ENCODE measurements at regions not wholly inside any gene's neighbourhood (a gene's known extent, or its start where the extent isn't known, plus 50 kb on each side); places are given as distances from the start of the nearest gene placed in this dataset.
A peak's percentile ranks its signal among the peaks of the same experiment; 100 is the strongest.

DNA sequence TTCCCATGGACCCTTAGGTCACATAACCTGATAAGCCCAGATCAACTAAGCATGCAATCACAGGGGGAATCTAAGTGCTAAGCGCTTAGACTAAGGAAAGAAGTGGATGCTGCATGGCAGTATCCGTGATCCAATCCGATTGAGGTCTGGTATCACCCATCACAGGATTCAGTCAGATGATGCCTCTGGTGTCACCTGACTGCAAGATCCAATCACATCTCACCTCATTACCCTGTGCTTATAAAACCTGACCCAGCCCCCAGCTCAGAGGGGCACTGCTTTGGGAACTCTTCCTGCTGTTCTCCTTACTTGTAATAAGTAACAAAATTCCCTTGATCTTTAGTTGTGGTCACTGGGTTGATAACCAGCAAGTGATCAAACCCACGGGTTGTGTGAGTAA lies 84.7 kb upstream of the TMEM168 start:
- DNase-seq, result no peak
- ChIA-PET POLR2A (no interaction called here), CTCF (no interaction called here)
- Histone ChIP-seq H3K27me3 (replicated peaks in 1 of 2; ENCODE audit: control insufficient read depth in 2 of 2, extremely low read depth in 1 of 2, insufficient read depth in 2 of 2, low read length in 1 of 2) (no peaks in the 10 kb centered on the region), H3K4me3 (ENCODE audit: control insufficient read depth in 1 of 2, extremely low read depth in 1 of 2, low read length in 1 of 2) (no peak overlapping the region), H3K9me3 (peaks cover 3% of the 10 kb centered on the region), H3K4me1 (ENCODE audit: control insufficient read depth in 1 of 2, extremely low read depth in 1 of 2, insufficient read depth in 2 of 2, low read length in 2 of 2) (no peaks in the 10 kb centered on the region), H3K36me3 (ENCODE audit: control insufficient read depth in 2 of 2, extremely low read depth in 1 of 2, insufficient read depth in 1 of 2, low read length in 1 of 2) (no peaks in the 10 kb centered on the region), H3K27ac (ENCODE audit: low read length) (no peak overlapping the region)
- peaks cover 38 to 50% (median 40%) of the 10 kb centered on the region in 3 donors for H3K4me1 Mint-ChIP-seq
- 95% methylated on average over 2 of the region's 4 CpGs for WGBS (ENCODE audit: insufficient coverage)
- H3K4me3 Mint-ChIP-seq, result no peak overlapping the region
- H3K27me3 Mint-ChIP-seq, result no peaks in the 10 kb centered on the region
- H3K9me3 Mint-ChIP-seq, result no peaks in the 10 kb centered on the region
- H3K27ac Mint-ChIP-seq, result no peak overlapping the region
- peaks cover 27% of the 10 kb centered on the region for H3K36me3 Mint-ChIP-seq
- no peak for ATAC-seq (replicated peaks in 1 of 4)

DNA sequence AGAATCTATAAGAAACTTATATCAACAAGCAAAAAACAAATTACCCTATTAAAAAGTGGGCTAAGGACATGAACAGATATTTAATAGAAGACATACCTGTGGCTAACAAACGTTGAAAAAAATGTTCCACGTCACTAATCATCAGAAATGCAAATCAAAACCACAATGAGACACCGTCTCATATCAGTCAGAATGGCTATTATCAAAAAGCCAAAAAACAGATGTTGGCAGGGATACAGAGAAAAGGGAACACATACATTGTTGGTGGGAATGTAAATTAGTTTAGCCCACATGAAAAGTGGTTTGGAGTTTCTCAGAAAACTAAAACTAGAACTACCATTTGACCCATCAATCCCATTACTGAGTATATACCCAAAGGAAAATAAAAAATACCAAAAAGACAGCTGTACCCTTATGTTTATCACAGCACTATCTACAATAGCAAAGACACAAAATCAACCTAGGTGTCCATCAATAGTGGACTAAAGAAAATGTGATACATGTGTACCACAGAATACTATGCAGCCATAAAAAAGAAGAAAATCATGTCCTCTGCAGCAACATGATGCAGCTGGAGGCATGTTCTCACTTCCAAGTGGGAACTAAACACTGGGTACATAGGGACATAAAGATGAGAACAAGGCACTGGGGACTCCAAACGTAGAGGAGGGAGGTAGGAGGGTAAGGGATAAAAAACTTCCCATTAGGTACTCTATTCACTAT lies 83.8 kb upstream of the TMEM168 start:
- H3K27ac Mint-ChIP-seq, result no peak overlapping the region
- Histone ChIP-seq H3K4me3 (ENCODE audit: control insufficient read depth in 1 of 2, extremely low read depth in 1 of 2, low read length in 1 of 2) (no peak overlapping the region), H3K4me1 (ENCODE audit: control insufficient read depth in 1 of 2, extremely low read depth in 1 of 2, insufficient read depth in 2 of 2, low read length in 2 of 2) (peaks cover 0 to 2% of the 10 kb centered on the region in 2 experiments), H3K27ac (ENCODE audit: low read length) (no peak overlapping the region), H3K36me3 (ENCODE audit: control insufficient read depth in 2 of 2, extremely low read depth in 1 of 2, insufficient read depth in 1 of 2, low read length in 1 of 2) (no peaks in the 10 kb centered on the region), H3K9me3 (peaks cover 3% of the 10 kb centered on the region), H3K27me3 (replicated peaks in 1 of 2; ENCODE audit: control insufficient read depth in 2 of 2, extremely low read depth in 1 of 2, insufficient read depth in 2 of 2, low read length in 1 of 2) (no peaks in the 10 kb centered on the region)
- DNase-seq (no peak), ATAC-seq (replicated peaks in 1 of 4) (no peak)
- peaks cover 29% of the 10 kb centered on the region for H3K36me3 Mint-ChIP-seq
- WGBS (ENCODE audit: insufficient coverage), result no CpG with 5 or more reads among the region's 4 CpGs
- no peaks in the 10 kb centered on the region for H3K9me3 Mint-ChIP-seq
- POLR2A ChIA-PET, result no interaction called here
- CTCF ChIA-PET, result interaction anchor here in 1 of 2 donors (0.6 kb wide), 1 partner anchor 110 kb away, joined by 3 read pairs; no protein-coding TSS in a partner anchor
- no peak overlapping the region for H3K4me3 Mint-ChIP-seq
- H3K27me3 Mint-ChIP-seq, result no peaks in the 10 kb centered on the region
- H3K4me1 Mint-ChIP-seq, result peaks cover 35 to 53% (median 45%) of the 10 kb centered on the region in 3 donors

DNA sequence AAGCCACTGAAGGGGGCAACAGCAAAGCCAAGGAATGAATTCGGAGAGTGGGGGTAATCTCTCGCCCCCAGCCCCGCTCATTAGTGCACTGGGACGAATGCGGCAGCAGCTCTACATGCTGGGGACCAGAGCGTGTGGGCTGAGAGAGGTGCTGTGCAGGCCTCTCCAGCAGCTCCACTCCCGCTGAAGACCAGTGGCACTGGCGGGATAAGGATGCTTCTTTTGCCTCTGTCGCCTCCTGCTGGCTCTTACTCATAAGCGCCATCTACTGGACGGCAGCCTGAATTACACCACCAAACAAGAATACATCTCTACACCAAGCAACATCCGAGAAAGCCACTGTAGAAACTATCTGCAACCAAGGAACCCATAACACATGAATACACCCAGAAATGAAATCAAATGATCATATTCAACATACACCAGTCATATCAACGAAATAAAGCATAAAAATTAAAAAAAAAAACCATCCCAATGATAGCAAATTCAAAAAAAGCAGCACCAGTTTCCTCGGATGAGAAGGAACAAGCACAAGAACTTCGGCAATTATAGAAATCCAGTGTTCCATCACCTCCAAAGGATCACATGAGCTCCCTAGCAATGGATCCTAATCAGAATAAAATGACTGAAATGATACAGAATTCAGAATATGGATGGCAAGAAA lies 79.0 kb upstream of the TMEM168 start:
- ChIA-PET POLR2A (no interaction called here), CTCF (interaction anchor here in 1 of 2 donors (0.7 to 1.0 kb wide), 6 partner anchors 10 to 1098 kb away, joined by 3 to 5 read pairs (median 4); no protein-coding TSS in a partner anchor)
- WGBS (ENCODE audit: insufficient coverage), result 64% methylated on average over 13 of the region's 15 CpGs
- DNase-seq (peak in 32 of 35 experiments; percentile 4 to 71 (median 33)), ATAC-seq (replicated peaks in 1 of 4) (peak; percentile 37 to 50 (median 40))
- no peaks in the 10 kb centered on the region for H3K9me3 ChIP-seq
- H3K36me3 Mint-ChIP-seq, result peaks cover 20% of the 10 kb centered on the region
- H3K27ac ChIP-seq (ENCODE audit: low read length), result no peak overlapping the region
- H3K27me3 ChIP-seq (replicated peaks in 1 of 2; ENCODE audit: control insufficient read depth in 2 of 2, extremely low read depth in 1 of 2, insufficient read depth in 2 of 2, low read length in 1 of 2), result no peaks in the 10 kb centered on the region
- no peaks in the 10 kb centered on the region for H3K9me3 Mint-ChIP-seq
- H3K4me1 ChIP-seq (ENCODE audit: control insufficient read depth in 1 of 2, extremely low read depth in 1 of 2, insufficient read depth in 2 of 2, low read length in 2 of 2), result peaks cover 0 to 3% of the 10 kb centered on the region in 2 experiments
- H3K4me1 Mint-ChIP-seq, result peaks cover 14 to 52% (median 48%) of the 10 kb centered on the region in 3 donors
- no peak overlapping the region for H3K4me3 ChIP-seq (ENCODE audit: control insufficient read depth in 1 of 2, extremely low read depth in 1 of 2, low read length in 1 of 2)
- H3K27ac Mint-ChIP-seq, result no peak overlapping the region
- H3K4me3 Mint-ChIP-seq, result no peak overlapping the region
- H3K27me3 Mint-ChIP-seq, result no peaks in the 10 kb centered on the region
- H3K36me3 ChIP-seq (ENCODE audit: control insufficient read depth in 2 of 2, extremely low read depth in 1 of 2, insufficient read depth in 1 of 2, low read length in 1 of 2), result no peaks in the 10 kb centered on the region

DNA sequence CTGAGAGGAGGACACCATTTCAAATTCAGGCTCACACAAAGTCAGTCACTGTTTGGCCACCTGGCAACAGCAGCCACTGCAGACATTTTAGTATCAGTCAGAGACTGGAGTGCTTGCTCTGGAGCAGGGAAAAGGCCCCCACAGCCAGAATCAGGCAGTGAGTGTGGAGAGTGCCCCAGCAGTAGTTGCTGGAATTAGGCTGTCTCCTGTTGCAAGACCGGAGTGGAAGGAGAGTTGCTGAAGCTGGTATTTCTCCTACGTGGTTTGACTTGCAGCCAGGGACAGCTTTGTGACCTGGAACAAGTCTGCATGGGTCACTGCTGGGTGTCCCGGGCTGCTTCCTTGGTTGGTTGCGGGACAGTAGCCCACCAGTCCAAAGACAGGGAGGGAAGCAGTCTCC lies 78.4 kb upstream of the TMEM168 start:
- no peaks in the 10 kb centered on the region for H3K27me3 Mint-ChIP-seq
- no peaks in the 10 kb centered on the region for H3K27me3 ChIP-seq (replicated peaks in 1 of 2; ENCODE audit: control insufficient read depth in 2 of 2, extremely low read depth in 1 of 2, insufficient read depth in 2 of 2, low read length in 1 of 2)
- H3K4me1 ChIP-seq (ENCODE audit: control insufficient read depth in 1 of 2, extremely low read depth in 1 of 2, insufficient read depth in 2 of 2, low read length in 2 of 2), result peaks cover 0 to 3% of the 10 kb centered on the region in 2 experiments
- H3K9me3 ChIP-seq, result no peaks in the 10 kb centered on the region
- ATAC-seq (replicated peaks in 1 of 4), result no peak
- H3K9me3 Mint-ChIP-seq, result peaks cover 0 to 3% (median 0%) of the 10 kb centered on the region in 3 donors
- DNase-seq, result no peak
- H3K4me3 Mint-ChIP-seq, result no peak overlapping the region
- H3K36me3 ChIP-seq (ENCODE audit: control insufficient read depth in 2 of 2, extremely low read depth in 1 of 2, insufficient read depth in 1 of 2, low read length in 1 of 2), result no peaks in the 10 kb centered on the region
- no peak overlapping the region for H3K27ac ChIP-seq (ENCODE audit: low read length)
- WGBS (ENCODE audit: insufficient coverage), result 90% methylated on average over 4 of the region's 4 CpGs
- no peak overlapping the region for H3K4me3 ChIP-seq (ENCODE audit: control insufficient read depth in 1 of 2, extremely low read depth in 1 of 2, low read length in 1 of 2)
- peaks cover 20% of the 10 kb centered on the region for H3K36me3 Mint-ChIP-seq
- no peak overlapping the region for H3K27ac Mint-ChIP-seq
- peaks cover 19 to 49% (median 42%) of the 10 kb centered on the region in 3 donors for H3K4me1 Mint-ChIP-seq
- POLR2A ChIA-PET, result no interaction called here
- CTCF ChIA-PET, result interaction anchor here in 1 of 2 donors (0.9 to 1.0 kb wide), 3 partner anchors 22 to 197 kb away, joined by 3 to 5 read pairs (median 4); no protein-coding TSS in a partner anchor

DNA sequence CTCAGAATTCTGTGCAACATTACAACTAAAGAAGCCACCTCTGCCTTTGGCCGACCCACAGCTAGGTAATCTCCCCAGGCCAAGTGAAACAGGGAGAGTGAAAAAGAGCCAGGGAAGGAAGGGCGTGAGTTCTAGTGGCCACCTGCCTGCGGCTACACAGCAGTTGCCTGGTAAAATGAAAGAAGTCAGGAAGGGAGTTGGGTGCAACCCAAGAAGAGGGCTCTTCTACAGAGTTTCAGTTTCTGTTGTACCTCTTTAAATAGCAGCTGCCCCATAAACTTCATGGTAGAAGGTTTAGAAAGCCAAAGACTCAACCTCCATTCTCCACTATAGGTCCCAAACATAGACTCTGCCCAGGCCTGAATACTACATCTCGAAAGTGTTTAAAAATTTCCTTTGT lies 76.2 kb upstream of the TMEM168 start:
- no peak overlapping the region for H3K27ac Mint-ChIP-seq
- 80% methylated on average over 2 of the region's 4 CpGs for WGBS (ENCODE audit: insufficient coverage)
- H3K9me3 Mint-ChIP-seq, result peaks cover 0 to 3% (median 0%) of the 10 kb centered on the region in 3 donors
- H3K27me3 Mint-ChIP-seq, result no peaks in the 10 kb centered on the region
- Histone ChIP-seq H3K4me1 (ENCODE audit: control insufficient read depth in 1 of 2, extremely low read depth in 1 of 2, insufficient read depth in 2 of 2, low read length in 2 of 2) (peaks cover 0 to 3% of the 10 kb centered on the region in 2 experiments), H3K36me3 (ENCODE audit: control insufficient read depth in 2 of 2, extremely low read depth in 1 of 2, insufficient read depth in 1 of 2, low read length in 1 of 2) (no peaks in the 10 kb centered on the region), H3K27me3 (replicated peaks in 1 of 2; ENCODE audit: control insufficient read depth in 2 of 2, extremely low read depth in 1 of 2, insufficient read depth in 2 of 2, low read length in 1 of 2) (no peaks in the 10 kb centered on the region), H3K9me3 (no peaks in the 10 kb centered on the region), H3K27ac (ENCODE audit: low read length) (no peak overlapping the region), H3K4me3 (ENCODE audit: control insufficient read depth in 1 of 2, extremely low read depth in 1 of 2, low read length in 1 of 2) (no peak overlapping the region)
- ChIA-PET POLR2A (interaction anchor here in 1 of 2 donors (0.6 kb wide), 1 partner anchor 29 kb away, joined by 4 read pairs; no protein-coding TSS in a partner anchor), CTCF (interaction anchor here in 1 of 2 donors (1.4 kb wide), 1 partner anchor 97 kb away, joined by 3 read pairs; no protein-coding TSS in a partner anchor)
- DNase-seq, result no peak
- no peak overlapping the region for H3K4me3 Mint-ChIP-seq
- no peak for ATAC-seq (replicated peaks in 1 of 4)
- H3K36me3 Mint-ChIP-seq, result peaks cover 36% of the 10 kb centered on the region
- H3K4me1 Mint-ChIP-seq, result peaks cover 10 to 29% (median 23%) of the 10 kb centered on the region in 3 donors

DNA sequence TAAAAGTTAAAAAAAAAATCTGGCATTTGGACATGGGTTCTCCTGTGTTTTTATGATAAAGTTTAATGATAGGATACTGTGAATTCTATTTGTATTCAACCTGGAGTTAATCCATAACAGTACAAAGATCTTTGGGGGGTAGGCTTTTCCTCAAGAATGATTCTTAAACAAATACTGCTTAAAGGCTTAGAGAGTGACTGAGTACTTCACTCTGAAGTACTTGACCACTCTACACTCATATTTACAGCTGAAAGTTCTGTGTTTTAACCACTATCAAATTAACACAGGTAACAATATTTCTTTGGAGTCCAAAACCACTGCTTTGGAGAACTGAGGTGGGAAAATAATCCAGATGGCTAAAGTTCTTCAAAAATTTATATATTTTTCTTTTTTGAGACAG lies 74.2 kb upstream of the TMEM168 start:
- POLR2A ChIA-PET, result no interaction called here
- Histone ChIP-seq H3K36me3 (ENCODE audit: control insufficient read depth in 2 of 2, extremely low read depth in 1 of 2, insufficient read depth in 1 of 2, low read length in 1 of 2) (no peaks in the 10 kb centered on the region), H3K4me3 (ENCODE audit: control insufficient read depth in 1 of 2, extremely low read depth in 1 of 2, low read length in 1 of 2) (no peak overlapping the region), H3K27ac (ENCODE audit: low read length) (no peak overlapping the region), H3K27me3 (replicated peaks in 1 of 2; ENCODE audit: control insufficient read depth in 2 of 2, extremely low read depth in 1 of 2, insufficient read depth in 2 of 2, low read length in 1 of 2) (no peaks in the 10 kb centered on the region), H3K9me3 (no peaks in the 10 kb centered on the region), H3K4me1 (ENCODE audit: control insufficient read depth in 1 of 2, extremely low read depth in 1 of 2, insufficient read depth in 2 of 2, low read length in 2 of 2) (peaks cover 0 to 3% of the 10 kb centered on the region in 2 experiments)
- Mint-ChIP-seq H3K27ac (no peak overlapping the region), H3K4me1 (peaks cover 5 to 21% (median 10%) of the 10 kb centered on the region in 3 donors), H3K36me3 (peaks cover 41% of the 10 kb centered on the region), H3K27me3 (no peaks in the 10 kb centered on the region), H3K9me3 (peaks cover 0 to 3% (median 0%) of the 10 kb centered on the region in 3 donors), H3K4me3 (no peak overlapping the region)
- ATAC-seq (replicated peaks in 1 of 4) (no peak), DNase-seq (no peak)
- CTCF ChIA-PET, result no interaction called here

Data from T-cell (primary cell).